ENCODE measurements at regions not wholly inside any gene's neighbourhood (a gene's known extent, or its start where the extent isn't known, plus 50 kb on each side); places are given as distances from the start of the nearest gene placed in this dataset.

DNA sequence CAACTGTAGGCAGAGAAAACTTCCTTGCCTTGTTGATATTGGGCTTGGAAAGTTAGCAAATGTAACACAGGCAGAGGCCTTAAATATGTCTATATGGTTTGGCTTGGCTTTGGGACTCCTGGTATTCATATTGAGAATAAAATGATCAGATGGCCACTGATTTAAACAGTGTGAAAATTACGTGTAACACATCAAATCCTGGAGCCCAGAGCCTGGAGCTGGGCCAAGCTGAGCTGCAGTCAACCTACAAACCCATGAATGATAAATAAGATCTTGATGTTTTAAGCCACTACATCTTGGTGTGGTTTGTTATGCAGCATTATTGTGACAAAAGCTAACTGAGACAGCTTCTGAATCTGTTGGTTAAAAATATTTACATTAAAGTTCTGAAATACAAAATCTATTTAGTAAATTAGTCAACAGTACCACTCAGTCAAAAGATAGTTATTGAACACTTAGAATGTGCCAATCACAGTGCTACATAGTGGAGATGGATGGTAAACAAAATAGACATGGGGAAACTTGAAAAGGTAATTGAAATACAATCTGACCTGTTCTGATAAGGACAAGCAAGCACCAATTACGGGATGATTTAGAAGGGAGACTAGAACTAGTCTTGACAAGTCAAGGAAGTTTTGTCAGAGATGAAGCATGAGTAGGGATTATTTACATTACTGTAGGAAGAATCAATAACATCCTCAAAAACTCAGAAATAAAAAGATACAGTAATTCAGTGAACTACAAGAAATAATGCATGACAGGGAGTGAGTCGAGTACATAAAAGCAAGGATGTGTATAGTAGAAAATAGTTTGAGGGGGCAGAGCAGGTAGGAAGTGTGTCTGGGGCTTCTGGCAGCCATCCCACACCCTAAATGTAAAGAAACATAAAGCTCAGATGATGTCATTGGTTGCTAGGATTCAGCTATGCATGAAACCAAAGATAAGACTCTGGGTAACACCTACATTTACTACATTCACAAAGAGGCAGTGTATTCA lies 157.7 kb downstream of the HNMT start:
- TF ChIP-seq, protein P1, sequence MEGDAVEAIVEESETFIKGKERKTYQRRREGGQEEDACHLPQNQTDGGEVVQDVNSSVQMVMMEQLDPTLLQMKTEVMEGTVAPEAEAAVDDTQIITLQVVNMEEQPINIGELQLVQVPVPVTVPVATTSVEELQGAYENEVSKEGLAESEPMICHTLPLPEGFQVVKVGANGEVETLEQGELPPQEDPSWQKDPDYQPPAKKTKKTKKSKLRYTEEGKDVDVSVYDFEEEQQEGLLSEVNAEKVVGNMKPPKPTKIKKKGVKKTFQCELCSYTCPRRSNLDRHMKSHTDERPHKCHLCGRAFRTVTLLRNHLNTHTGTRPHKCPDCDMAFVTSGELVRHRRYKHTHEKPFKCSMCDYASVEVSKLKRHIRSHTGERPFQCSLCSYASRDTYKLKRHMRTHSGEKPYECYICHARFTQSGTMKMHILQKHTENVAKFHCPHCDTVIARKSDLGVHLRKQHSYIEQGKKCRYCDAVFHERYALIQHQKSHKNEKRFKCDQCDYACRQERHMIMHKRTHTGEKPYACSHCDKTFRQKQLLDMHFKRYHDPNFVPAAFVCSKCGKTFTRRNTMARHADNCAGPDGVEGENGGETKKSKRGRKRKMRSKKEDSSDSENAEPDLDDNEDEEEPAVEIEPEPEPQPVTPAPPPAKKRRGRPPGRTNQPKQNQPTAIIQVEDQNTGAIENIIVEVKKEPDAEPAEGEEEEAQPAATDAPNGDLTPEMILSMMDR (IDR thresholded peaks at IDR 0.05; ENCODE audit: insufficient read depth, missing control alignments): no peak
- DNase-seq (ENCODE audit: insufficient read length, low spot score): no peak

DNA sequence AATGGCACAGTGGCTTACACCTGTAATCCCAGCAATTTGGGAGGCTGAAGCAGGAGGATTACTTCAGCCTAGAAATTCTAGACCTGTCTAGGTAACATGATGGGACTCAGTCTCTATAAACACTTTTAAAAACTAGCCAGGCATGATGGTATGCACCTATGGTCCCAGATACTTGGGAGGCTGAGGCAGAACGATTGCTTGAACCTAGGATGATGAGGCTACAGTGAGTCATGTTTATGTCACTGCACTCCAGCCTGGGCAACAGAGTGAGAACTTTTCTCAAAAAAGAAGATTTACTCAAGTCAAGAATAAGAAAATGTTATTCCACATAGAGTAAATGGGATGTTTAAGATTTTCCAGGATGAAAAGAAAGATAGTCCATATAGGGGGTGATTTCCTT lies 158.6 kb downstream of the HNMT start:
- FAIRE-seq: no peak

More for the DNA sequence above, 157.7 kb downstream of the HNMT start:
- no peak for FAIRE-seq

DNA sequence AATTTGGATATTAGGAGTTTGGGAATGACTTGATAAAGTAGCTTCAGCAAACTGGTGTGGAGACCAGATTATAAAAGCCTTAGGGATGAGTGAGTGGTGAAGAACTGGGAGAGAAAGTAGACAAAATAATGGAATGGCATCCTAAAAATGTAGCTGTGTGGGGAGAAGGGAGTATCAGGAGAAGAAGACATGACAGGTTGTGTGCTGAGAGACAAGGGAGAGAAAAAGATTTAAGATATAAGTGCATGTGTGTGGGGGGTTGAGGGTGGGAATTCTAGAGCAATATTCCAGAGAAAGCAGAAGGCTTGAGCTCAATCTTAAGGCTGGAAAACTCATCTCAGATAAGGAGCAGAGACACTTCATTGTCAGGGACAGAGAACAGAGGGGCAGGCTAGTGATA lies 159.5 kb downstream of the HNMT start:
- no peak for FAIRE-seq
- TF ChIP-seq, protein P1 (IDR thresholded peaks at IDR 0.05; ENCODE audit: insufficient read depth, missing control alignments): no peak
- no peak for DNase-seq (ENCODE audit: insufficient read length, low spot score)

More for the DNA sequence above, 158.6 kb downstream of the HNMT start:
- DNase-seq (ENCODE audit: insufficient read length, low spot score): no peak
- TF ChIP-seq, protein P1 (IDR thresholded peaks at IDR 0.05; ENCODE audit: insufficient read depth, missing control alignments): no peak

DNA sequence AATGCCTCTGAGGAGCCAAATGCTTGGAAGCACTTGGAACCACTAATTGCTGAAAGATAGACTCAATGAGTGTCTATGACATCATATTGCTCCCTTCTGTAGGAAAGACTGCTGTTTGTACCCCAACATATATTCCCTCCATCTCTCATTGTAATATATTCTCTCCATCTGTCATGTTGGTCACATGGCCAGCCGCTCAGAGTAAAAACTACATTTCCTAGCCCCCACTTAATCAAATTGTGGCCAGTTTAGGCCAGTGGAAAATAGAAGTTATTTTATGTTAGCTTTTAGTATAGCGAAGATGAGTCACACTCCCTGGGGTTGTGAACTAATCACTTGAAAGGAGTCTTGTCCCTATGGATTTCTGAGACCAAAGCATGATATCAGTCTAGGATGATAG lies 160.2 kb downstream of the HNMT start:
- FAIRE-seq (no peak), DNase-seq (ENCODE audit: insufficient read length, low spot score) (no peak)
- TF ChIP-seq, protein P1 (IDR thresholded peaks at IDR 0.05; ENCODE audit: insufficient read depth, missing control alignments): no peak

DNA sequence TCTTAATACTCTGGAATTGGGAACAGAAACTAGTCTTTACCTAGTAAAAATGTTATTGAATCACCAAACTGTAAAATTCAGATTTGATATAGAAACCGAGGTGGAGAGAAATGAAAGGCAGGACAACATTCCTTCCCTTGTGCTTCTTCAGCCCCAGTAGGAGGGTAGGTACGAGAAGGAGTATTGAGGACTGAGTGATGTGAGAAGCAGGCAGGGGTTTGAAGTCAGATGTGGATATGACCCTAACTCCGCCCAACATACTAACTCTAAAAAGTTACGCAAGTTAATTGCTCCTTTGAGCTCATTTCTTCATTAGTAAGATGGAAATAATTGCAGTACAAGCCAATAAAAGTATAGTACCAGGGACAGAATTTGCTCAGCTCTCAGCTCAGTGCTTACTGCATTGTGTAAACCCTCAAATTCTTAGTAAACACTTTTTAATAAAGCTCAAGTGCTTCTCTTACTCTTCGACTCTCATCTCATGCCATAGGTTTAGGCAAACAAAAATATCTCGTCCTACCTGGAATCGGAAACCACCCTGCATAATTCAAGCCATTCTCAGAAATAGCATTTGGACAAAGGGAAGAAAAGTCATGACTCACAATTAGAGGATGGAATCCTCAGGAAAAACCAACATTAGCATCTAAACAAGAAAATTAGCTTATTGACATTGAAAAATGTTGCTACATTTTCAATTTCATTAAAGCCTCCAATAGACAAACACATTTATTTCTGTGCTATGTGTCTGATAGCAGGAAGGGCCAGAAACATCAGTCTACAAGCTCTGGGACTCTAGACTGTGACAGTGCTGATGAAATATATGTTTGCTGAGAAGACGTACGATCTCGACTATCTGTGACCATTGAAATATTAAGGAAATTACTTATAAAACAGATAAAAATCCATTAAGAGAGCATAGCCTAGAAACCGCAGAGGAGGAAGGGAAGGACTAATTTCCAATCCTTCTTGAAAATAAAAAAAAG lies 161.3 kb downstream of the HNMT start:
- DNase-seq (ENCODE audit: insufficient read length, low spot score) (no peak), FAIRE-seq (no peak)
- TF ChIP-seq, protein P1 (IDR thresholded peaks at IDR 0.05; ENCODE audit: insufficient read depth, missing control alignments): no peak

DNA sequence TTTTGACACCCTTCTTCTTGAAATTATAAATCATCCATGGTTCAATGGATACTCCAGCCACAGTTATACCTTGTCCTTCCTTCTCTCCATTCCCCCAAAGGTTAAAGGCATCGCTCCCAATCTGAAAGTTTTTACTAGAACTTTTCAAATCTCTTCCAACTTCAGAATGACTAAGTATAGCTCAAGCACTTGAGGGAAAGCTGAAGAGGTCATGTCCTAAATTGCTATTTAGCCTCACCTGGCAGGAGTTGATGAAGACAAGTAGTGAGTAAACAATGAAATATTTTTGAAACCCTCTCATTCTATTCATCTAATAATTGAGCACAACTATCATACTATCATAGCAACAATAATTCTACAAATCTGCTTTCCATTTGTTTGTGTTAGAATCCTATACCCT lies 167.8 kb downstream of the HNMT start:
- TF ChIP-seq, protein P1 (IDR thresholded peaks at IDR 0.05; ENCODE audit: insufficient read depth, missing control alignments): no peak
- DNase-seq (ENCODE audit: insufficient read length, low spot score) (no peak), FAIRE-seq (no peak)

All from D721Med (cell line).